ENCODE measurements at regions not wholly inside any gene's neighbourhood (a gene's known extent, or its start where the extent isn't known, plus 50 kb on each side); places are given as distances from the start of the nearest gene placed in this dataset.

- DNase-seq = no peak
Measured at GRCh38 chr12:32047357-32048212, 59.1 kb upstream of the BICD1 start.

- DNase-seq = no peak
Measured at GRCh38 chr12:32048791-32049190, 57.9 kb upstream of the BICD1 start.

- no peak for DNase-seq
Measured at GRCh38 chr12:32049956-32050355, 56.7 kb upstream of the BICD1 start.

- no peak for DNase-seq
Measured at GRCh38 chr12:32051511-32052211, 55.0 kb upstream of the BICD1 start.

GRCh38 chr12:32052212-32052713 lies 54.4 kb upstream of the BICD1 start:
- DNase-seq = no peak

- DNase-seq = no peak
Measured at GRCh38 chr12:32053881-32054624, 52.6 kb upstream of the BICD1 start.

All from activated CD4-positive, alpha-beta T cell treated with anti-CD3 and anti-CD28 coated beads for 1 hour (primary cell).